ENCODE measurements at regions not wholly inside any gene's neighbourhood (a gene's known extent, or its start where the extent isn't known, plus 50 kb on each side); places are given as distances from the start of the nearest gene placed in this dataset.

DNA sequence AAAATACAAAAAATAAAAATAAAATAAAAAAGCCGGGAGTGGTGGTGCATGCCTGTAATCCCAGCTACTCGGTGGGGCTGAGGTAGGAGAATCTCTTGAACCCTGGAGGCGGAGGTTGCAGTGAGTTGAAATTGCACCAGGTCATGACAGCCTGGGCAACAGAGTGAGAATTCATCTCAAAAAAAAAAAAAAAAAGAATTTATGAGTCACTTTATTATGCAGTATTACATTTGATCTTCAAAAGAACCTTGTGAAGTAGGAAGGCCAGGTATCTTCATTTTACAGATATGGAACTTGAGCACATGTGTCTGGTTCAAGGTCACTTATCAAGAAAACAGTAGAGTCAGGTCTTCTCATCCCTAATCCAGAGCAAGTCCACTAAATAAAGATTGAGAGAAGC lies 459.4 kb upstream of the HNRNPA3 start:
- CTCF ChIA-PET (ENCODE audit: low intra/inter-chr PET ratio, low total read pairs), result no interaction called here
- Histone ChIP-seq H2AFZ (ENCODE audit: low read length) (no peak overlapping the region), H3K4me2 (ENCODE audit: low read depth, low read length) (no peak overlapping the region), H3K9me3 (ENCODE audit: low read length) (no peaks in the 10 kb centered on the region), H3K27me3 (ENCODE audit: control insufficient read depth in 1 of 2, insufficient read depth in 2 of 2, low read length in 2 of 2) (peaks cover 0 to 2% of the 10 kb centered on the region in 2 experiments; a peak in 1 of 5 replicates), H3K9ac (ENCODE audit: insufficient read depth, low read depth, low read length) (no peak overlapping the region), H3K79me2 (ENCODE audit: insufficient read depth, low read length) (no peaks in the 10 kb centered on the region), H3K36me3 (replicated peaks in 1 of 2; ENCODE audit: control insufficient read depth in 1 of 2, insufficient read depth in 2 of 2, low read length in 2 of 2) (no peaks in the 10 kb centered on the region), H3K4me1 (ENCODE audit: insufficient read depth, low read length) (no peaks in the 10 kb centered on the region), H4K20me1 (ENCODE audit: insufficient read depth, low read length) (no peaks in the 10 kb centered on the region), H3K4me3 (replicated peaks in 1 of 3; ENCODE audit: insufficient read depth in 1 of 3, low read depth in 2 of 3, low read length in 3 of 3) (no peak overlapping the region), H3K27ac (ENCODE audit: extremely low read length, insufficient read depth, low read length) (no peak overlapping the region)
- BruUV-seq (replicated peaks), result no TSS peak
- POLR2A ChIA-PET, result no interaction called here
- TF ChIP-seq NRL (CRISPR knock-in tag; IDR thresholded peaks at IDR 0.05; ENCODE audit: borderline replicate concordance) (no peak), NFE2 (CRISPR knock-in tag; IDR thresholded peaks at IDR 0.05) (no peak), FOXM1 (CRISPR knock-in tag; IDR thresholded peaks at IDR 0.05) (no peak), ZNF775 (CRISPR knock-in tag; IDR thresholded peaks at IDR 0.05; ENCODE audit: borderline replicate concordance) (no peak)
- TF ChIP-seq, protein P1, sequence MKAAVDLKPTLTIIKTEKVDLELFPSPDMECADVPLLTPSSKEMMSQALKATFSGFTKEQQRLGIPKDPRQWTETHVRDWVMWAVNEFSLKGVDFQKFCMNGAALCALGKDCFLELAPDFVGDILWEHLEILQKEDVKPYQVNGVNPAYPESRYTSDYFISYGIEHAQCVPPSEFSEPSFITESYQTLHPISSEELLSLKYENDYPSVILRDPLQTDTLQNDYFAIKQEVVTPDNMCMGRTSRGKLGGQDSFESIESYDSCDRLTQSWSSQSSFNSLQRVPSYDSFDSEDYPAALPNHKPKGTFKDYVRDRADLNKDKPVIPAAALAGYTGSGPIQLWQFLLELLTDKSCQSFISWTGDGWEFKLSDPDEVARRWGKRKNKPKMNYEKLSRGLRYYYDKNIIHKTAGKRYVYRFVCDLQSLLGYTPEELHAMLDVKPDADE (CRISPR knock-in tag; IDR thresholded peaks at IDR 0.05), result no peak
- TF ChIP-seq, protein P2, sequence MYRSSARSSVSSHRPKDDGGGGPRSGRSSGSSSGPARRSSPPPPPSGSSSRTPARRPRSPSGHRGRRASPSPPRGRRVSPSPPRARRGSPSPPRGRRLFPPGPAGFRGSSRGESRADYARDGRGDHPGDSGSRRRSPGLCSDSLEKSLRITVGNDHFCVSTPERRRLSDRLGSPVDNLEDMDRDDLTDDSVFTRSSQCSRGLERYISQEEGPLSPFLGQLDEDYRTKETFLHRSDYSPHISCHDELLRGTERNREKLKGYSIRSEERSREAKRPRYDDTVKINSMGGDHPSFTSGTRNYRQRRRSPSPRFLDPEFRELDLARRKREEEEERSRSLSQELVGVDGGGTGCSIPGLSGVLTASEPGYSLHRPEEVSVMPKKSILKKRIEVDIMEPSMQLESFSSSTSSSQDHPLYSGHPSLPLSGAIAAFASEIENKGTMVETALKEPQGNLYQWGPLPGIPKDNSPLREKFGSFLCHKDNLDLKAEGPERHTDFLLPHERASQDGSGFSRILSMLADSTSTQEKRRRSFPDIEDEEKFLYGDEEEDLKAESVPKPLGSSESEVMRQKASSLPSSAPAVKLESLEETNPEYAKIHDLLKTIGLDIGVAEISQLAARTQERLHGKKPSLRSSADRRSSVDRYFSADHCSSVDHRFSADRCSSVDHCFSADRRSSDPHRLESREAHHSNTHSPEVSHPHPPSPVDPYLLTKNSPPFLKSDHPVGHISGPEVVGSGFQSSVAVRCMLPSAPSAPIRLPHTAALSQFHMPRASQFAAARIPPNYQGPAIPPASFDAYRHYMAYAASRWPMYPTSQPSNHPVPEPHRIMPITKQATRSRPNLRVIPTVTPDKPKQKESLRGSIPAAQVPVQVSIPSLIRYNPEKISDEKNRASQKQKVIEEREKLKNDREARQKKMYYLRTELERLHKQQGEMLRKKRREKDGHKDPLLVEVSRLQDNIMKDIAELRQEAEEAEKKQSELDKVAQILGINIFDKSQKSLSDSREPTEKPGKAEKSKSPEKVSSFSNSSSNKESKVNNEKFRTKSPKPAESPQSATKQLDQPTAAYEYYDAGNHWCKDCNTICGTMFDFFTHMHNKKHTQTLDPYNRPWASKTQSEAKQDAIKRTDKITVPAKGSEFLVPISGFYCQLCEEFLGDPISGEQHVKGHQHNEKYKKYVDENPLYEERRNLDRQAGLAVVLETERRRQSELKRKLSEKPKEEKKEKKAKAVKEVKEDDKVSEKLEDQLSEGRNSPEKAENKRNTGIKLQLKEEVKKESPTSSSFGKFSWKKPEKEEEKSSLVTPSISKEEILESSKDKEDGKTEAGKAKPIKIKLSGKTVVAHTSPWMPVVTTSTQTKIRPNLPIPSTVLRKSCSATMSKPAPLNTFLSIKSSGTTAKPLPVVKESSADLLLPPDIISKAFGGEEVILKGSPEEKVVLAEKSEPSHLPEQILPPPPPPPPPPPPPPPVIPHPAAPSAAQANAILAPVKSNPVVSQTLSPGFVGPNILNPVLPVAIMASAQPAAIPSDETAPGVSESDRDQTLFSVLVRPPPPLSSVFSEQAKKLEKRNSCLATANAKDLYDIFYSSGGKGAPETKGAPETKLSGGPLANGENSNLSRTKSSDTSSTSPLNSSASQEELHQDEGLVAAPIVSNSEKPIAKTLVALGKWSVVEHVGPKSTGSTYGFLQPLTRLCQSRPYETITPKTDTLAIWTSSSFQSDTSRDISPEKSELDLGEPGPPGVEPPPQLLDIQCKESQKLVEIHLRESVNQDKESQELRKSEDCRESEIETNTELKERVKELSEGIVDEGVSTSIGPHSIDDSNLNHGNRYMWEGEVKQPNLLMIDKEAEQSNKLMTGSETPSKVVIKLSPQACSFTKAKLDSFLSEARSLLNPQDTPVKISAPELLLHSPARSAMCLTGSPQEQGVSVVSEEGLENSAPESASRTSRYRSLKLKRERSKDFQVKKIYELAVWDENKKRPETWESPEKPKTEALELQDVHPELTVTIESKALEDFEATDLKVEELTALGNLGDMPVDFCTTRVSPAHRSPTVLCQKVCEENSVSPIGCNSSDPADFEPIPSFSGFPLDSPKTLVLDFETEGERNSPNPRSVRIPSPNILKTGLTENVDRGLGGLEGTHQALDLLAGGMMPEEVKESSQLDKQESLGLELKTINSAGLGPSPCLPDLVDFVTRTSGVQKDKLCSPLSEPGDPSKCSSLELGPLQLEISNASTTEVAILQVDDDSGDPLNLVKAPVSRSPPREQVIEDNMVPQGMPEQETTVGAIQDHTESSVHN (CRISPR knock-in tag; IDR thresholded peaks at IDR 0.05), result no peak
- TF ChIP-seq, protein P3, sequence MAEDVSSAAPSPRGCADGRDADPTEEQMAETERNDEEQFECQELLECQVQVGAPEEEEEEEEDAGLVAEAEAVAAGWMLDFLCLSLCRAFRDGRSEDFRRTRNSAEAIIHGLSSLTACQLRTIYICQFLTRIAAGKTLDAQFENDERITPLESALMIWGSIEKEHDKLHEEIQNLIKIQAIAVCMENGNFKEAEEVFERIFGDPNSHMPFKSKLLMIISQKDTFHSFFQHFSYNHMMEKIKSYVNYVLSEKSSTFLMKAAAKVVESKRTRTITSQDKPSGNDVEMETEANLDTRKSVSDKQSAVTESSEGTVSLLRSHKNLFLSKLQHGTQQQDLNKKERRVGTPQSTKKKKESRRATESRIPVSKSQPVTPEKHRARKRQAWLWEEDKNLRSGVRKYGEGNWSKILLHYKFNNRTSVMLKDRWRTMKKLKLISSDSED (CRISPR knock-in tag; IDR thresholded peaks at IDR 0.05), result no peak
- DNase-seq (ENCODE audit: low spot score) (no peak), ATAC-seq (no peak), FAIRE-seq (no peak)
- WGBS (ENCODE audit: low lambda C conversion rate), result 20% methylated on average over 3 of the region's 3 CpGs
- intact Hi-C loops (cut with micrococcal nuclease; ENCODE audit: unreplicated experiment), result no loop called here
- in situ Hi-C loops (cut with HindIII; ENCODE audit: extremely low pct_ligation_motif_present, low pct_unique_long_range_greater_than_20kb), result no loop called here

Measured in HepG2 (cell line).